ENCODE measurements at regions not wholly inside any gene's neighbourhood (a gene's known extent, or its start where the extent isn't known, plus 50 kb on each side); places are given as distances from the start of the nearest gene placed in this dataset.
"Not testable (repeated sequence)": the region's sequence is repeated elsewhere in the genome, so short reads cannot be mapped to it uniquely, and the experiment has no call there.

- Mint-ChIP-seq H3K4me1 (ENCODE audit: low read depth, unreplicated experiment) (no peaks in the 10 kb centered on the region), H3K9me3 (ENCODE audit: unreplicated experiment) (peaks cover 15% of the 10 kb centered on the region), H3K4me3 (ENCODE audit: unreplicated experiment) (no peak overlapping the region), H3K27ac (ENCODE audit: unreplicated experiment) (no peak overlapping the region), H3K36me3 (ENCODE audit: insufficient read depth, unreplicated experiment) (no peaks in the 10 kb centered on the region), H3K27me3 (ENCODE audit: insufficient read depth, unreplicated experiment) (no peaks in the 10 kb centered on the region)
- H3K27me3 ChIP-seq (replicated peaks; ENCODE audit: control insufficient read depth, insufficient read depth, low read length), result no peaks in the 10 kb centered on the region
- no peak overlapping the region for H3K4me3 ChIP-seq (ENCODE audit: low read depth, low read length)
- H3K36me3 ChIP-seq (ENCODE audit: control insufficient read depth, insufficient read depth, low read length), result no peaks in the 10 kb centered on the region
- no peak for DNase-seq
- intact Hi-C loops (cut with micrococcal nuclease; ENCODE audit: unreplicated experiment), result no loop called here
- no peaks in the 10 kb centered on the region for H3K9me3 ChIP-seq
- TF ChIP-seq, protein P1, sequence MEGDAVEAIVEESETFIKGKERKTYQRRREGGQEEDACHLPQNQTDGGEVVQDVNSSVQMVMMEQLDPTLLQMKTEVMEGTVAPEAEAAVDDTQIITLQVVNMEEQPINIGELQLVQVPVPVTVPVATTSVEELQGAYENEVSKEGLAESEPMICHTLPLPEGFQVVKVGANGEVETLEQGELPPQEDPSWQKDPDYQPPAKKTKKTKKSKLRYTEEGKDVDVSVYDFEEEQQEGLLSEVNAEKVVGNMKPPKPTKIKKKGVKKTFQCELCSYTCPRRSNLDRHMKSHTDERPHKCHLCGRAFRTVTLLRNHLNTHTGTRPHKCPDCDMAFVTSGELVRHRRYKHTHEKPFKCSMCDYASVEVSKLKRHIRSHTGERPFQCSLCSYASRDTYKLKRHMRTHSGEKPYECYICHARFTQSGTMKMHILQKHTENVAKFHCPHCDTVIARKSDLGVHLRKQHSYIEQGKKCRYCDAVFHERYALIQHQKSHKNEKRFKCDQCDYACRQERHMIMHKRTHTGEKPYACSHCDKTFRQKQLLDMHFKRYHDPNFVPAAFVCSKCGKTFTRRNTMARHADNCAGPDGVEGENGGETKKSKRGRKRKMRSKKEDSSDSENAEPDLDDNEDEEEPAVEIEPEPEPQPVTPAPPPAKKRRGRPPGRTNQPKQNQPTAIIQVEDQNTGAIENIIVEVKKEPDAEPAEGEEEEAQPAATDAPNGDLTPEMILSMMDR (IDR thresholded peaks at IDR 0.05; ENCODE audit: insufficient read depth in 1 of 2, low read depth in 1 of 2, low read length in 1 of 2, severe bottlenecking in 1 of 2, unreplicated experiment in 1 of 2), result no peak
- ChIA-PET CTCF (interaction anchor here (1.2 kb wide), 1 partner anchor 64 kb away, joined by 4 read pairs; no protein-coding TSS in a partner anchor), POLR2A (interaction anchor here (0.5 kb wide), 1 partner anchor 36 kb away, joined by 4 read pairs; no protein-coding TSS in a partner anchor)
- no TSS peak for BruUV-seq (replicated peaks)
- no peaks in the 10 kb centered on the region for H3K4me1 ChIP-seq
Observed at GRCh38 chr1:5681654-5682053, 310.6 kb downstream of the NPHP4 start.

DNA sequence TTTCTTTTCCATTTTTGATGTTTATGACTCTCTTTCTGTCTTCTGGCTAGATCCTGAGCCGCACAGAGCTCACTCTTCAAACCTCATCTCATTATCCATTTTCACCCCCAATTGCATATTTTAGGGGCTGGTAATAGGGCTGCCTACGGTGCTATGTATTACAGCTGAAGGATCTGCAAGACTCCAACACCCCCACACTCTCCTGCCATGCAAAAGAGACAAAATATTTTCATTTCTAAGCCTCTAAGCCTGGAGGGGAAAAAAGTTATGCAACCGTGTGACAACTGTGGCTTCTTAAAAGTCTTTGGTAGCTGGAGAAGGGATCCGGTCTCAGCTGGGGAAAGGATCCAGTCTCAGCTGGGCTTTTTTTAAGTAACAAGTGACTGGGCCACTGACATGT is 311.6 kb downstream of the NPHP4 start:
- no TSS peak for BruUV-seq (replicated peaks)
- no peak overlapping the region for H3K4me3 ChIP-seq (ENCODE audit: low read depth, low read length)
- ChIA-PET POLR2A (no interaction called here), CTCF (no interaction called here)
- Mint-ChIP-seq H3K4me3 (ENCODE audit: unreplicated experiment) (no peak overlapping the region), H3K4me1 (ENCODE audit: low read depth, unreplicated experiment) (no peaks in the 10 kb centered on the region), H3K27me3 (ENCODE audit: insufficient read depth, unreplicated experiment) (no peaks in the 10 kb centered on the region), H3K27ac (ENCODE audit: unreplicated experiment) (no peak overlapping the region), H3K36me3 (ENCODE audit: insufficient read depth, unreplicated experiment) (no peaks in the 10 kb centered on the region), H3K9me3 (ENCODE audit: unreplicated experiment) (peaks cover 15% of the 10 kb centered on the region)
- TF ChIP-seq, protein P1 (IDR thresholded peaks at IDR 0.05; ENCODE audit: insufficient read depth in 1 of 2, low read depth in 1 of 2, low read length in 1 of 2, severe bottlenecking in 1 of 2, unreplicated experiment in 1 of 2), result no peak
- H3K36me3 ChIP-seq (ENCODE audit: control insufficient read depth, insufficient read depth, low read length), result no peaks in the 10 kb centered on the region
- no peak for DNase-seq
- H3K9me3 ChIP-seq, result no peaks in the 10 kb centered on the region
- no peaks in the 10 kb centered on the region for H3K27me3 ChIP-seq (replicated peaks; ENCODE audit: control insufficient read depth, insufficient read depth, low read length)
- intact Hi-C loops (cut with micrococcal nuclease; ENCODE audit: unreplicated experiment), result no loop called here
- H3K4me1 ChIP-seq, result no peaks in the 10 kb centered on the region

DNA sequence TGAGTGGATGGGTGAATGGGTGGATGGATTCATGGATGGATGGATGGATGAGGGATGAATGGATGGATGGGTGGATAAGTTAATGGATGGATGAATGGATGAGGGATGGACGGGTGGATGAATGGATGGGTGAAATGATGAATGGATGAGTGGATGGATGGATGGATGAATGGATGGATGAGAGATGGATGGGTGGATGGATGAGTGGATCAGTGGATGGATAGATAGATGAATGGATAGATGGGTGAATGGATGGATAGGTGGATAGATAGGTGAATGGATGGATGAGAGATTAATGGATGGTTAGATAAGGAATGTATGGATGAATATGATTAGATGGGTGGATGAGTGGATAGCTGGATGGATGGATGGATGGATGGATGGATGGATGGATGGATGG is 313.5 kb downstream of the NPHP4 start:
- no peaks in the 10 kb centered on the region for H3K4me1 Mint-ChIP-seq (ENCODE audit: low read depth, unreplicated experiment)
- intact Hi-C loops (cut with micrococcal nuclease; ENCODE audit: unreplicated experiment), result no loop called here
- TF ChIP-seq, protein P1 (IDR thresholded peaks at IDR 0.05; ENCODE audit: insufficient read depth in 1 of 2, low read depth in 1 of 2, low read length in 1 of 2, severe bottlenecking in 1 of 2, unreplicated experiment in 1 of 2), result no peak
- H3K4me1 ChIP-seq, result no peaks in the 10 kb centered on the region
- H3K4me3 ChIP-seq (ENCODE audit: low read depth, low read length), result no peak overlapping the region
- DNase-seq, result no peak
- no peaks in the 10 kb centered on the region for H3K9me3 ChIP-seq
- H3K4me3 Mint-ChIP-seq (ENCODE audit: unreplicated experiment), result no peak overlapping the region
- H3K27me3 Mint-ChIP-seq (ENCODE audit: insufficient read depth, unreplicated experiment), result no peaks in the 10 kb centered on the region
- no peaks in the 10 kb centered on the region for H3K27me3 ChIP-seq (replicated peaks; ENCODE audit: control insufficient read depth, insufficient read depth, low read length)
- no peaks in the 10 kb centered on the region for H3K36me3 ChIP-seq (ENCODE audit: control insufficient read depth, insufficient read depth, low read length)
- POLR2A ChIA-PET, result no interaction called here
- no peaks in the 10 kb centered on the region for H3K36me3 Mint-ChIP-seq (ENCODE audit: insufficient read depth, unreplicated experiment)
- CTCF ChIA-PET, result no interaction called here
- no peak overlapping the region for H3K27ac Mint-ChIP-seq (ENCODE audit: unreplicated experiment)
- peaks cover 27% of the 10 kb centered on the region for H3K9me3 Mint-ChIP-seq (ENCODE audit: unreplicated experiment)
- no TSS peak for BruUV-seq (replicated peaks)

GRCh38 chr1:5672355-5672754 is 319.9 kb downstream of the NPHP4 start:
- BruUV-seq (replicated peaks); H3K27me3 ChIP-seq (replicated peaks; ENCODE audit: control insufficient read depth, insufficient read depth, low read length); H3K4me1 Mint-ChIP-seq (ENCODE audit: low read depth, unreplicated experiment); H3K4me3 ChIP-seq (ENCODE audit: low read depth, low read length); H3K4me1 ChIP-seq; H3K27ac Mint-ChIP-seq (ENCODE audit: unreplicated experiment); H3K27me3 Mint-ChIP-seq (ENCODE audit: insufficient read depth, unreplicated experiment); H3K4me3 Mint-ChIP-seq (ENCODE audit: unreplicated experiment); POLR2A ChIA-PET; CTCF ChIA-PET; DNase-seq; H3K9me3 ChIP-seq; H3K36me3 Mint-ChIP-seq (ENCODE audit: insufficient read depth, unreplicated experiment); H3K36me3 ChIP-seq (ENCODE audit: control insufficient read depth, insufficient read depth, low read length); intact Hi-C loops (cut with micrococcal nuclease; ENCODE audit: unreplicated experiment): not testable (repeated sequence)
- H3K9me3 Mint-ChIP-seq (ENCODE audit: unreplicated experiment), result peaks cover 27% of the 10 kb centered on the region

Data from Caco-2 (cell line).